ENCODE measurements at regions not wholly inside any gene's neighbourhood (a gene's known extent, or its start where the extent isn't known, plus 50 kb on each side); places are given as distances from the start of the nearest gene placed in this dataset.
"Not testable (repeated sequence)": the region's sequence is repeated elsewhere in the genome, so short reads cannot be mapped to it uniquely, and the experiment has no call there.

GRCh38 chr12:84113666-84114065 is 798.9 kb downstream of the SLC6A15 start:
- no peaks in the 10 kb centered on the region for H3K4me1 ChIP-seq (ENCODE audit: control insufficient read depth in 4 of 4, insufficient read depth in 4 of 4, low read length in 3 of 4)
- H3K36me3 ChIP-seq (ENCODE audit: control insufficient read depth in 4 of 4, insufficient read depth in 3 of 4, low read depth in 1 of 4, low read length in 3 of 4), result no peaks in the 10 kb centered on the region
- no peak for DNase-seq (ENCODE audit: low spot score)
- H3K4me3 ChIP-seq (ENCODE audit: low read depth in 1 of 3, low read length in 3 of 3), result no peak overlapping the region
- TF ChIP-seq HNF4A (conservative IDR thresholded peaks at IDR 0.05) (no peak), HNF4G (IDR thresholded peaks at IDR 0.05) (no peak), MAX (IDR thresholded peaks at IDR 0.05) (no peak), NR2F2 (IDR thresholded peaks at IDR 0.05) (no peak), YY1 (IDR thresholded peaks at IDR 0.05) (no peak), SP1 (IDR thresholded peaks at IDR 0.05) (no peak), FOXA1 (IDR thresholded peaks at IDR 0.05) (no peak), TAF1 (conservative IDR thresholded peaks at IDR 0.05) (no peak), RAD21 (IDR thresholded peaks at IDR 0.05) (no peak), EGR1 (IDR thresholded peaks at IDR 0.05; ENCODE audit: low read depth in 2 of 2) (no peak), FOXA2 (IDR thresholded peaks at IDR 0.05) (no peak), GABPA (IDR thresholded peaks at IDR 0.05 in 1 of 2, conservative IDR thresholded peaks at IDR 0.05 in 1 of 2) (no peak), RXRA (IDR thresholded peaks at IDR 0.05) (no peak), JUND (IDR thresholded peaks at IDR 0.05) (no peak), ZBTB33 (IDR thresholded peaks at IDR 0.05) (no peak)
- TF ChIP-seq, protein P1, sequence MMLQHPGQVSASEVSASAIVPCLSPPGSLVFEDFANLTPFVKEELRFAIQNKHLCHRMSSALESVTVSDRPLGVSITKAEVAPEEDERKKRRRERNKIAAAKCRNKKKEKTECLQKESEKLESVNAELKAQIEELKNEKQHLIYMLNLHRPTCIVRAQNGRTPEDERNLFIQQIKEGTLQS (IDR thresholded peaks at IDR 0.05), result no peak
- TF ChIP-seq, protein P2, sequence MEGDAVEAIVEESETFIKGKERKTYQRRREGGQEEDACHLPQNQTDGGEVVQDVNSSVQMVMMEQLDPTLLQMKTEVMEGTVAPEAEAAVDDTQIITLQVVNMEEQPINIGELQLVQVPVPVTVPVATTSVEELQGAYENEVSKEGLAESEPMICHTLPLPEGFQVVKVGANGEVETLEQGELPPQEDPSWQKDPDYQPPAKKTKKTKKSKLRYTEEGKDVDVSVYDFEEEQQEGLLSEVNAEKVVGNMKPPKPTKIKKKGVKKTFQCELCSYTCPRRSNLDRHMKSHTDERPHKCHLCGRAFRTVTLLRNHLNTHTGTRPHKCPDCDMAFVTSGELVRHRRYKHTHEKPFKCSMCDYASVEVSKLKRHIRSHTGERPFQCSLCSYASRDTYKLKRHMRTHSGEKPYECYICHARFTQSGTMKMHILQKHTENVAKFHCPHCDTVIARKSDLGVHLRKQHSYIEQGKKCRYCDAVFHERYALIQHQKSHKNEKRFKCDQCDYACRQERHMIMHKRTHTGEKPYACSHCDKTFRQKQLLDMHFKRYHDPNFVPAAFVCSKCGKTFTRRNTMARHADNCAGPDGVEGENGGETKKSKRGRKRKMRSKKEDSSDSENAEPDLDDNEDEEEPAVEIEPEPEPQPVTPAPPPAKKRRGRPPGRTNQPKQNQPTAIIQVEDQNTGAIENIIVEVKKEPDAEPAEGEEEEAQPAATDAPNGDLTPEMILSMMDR (IDR thresholded peaks at IDR 0.05; ENCODE audit: low read depth, low read length, missing input control), result no peak
- TF ChIP-seq, protein P3, sequence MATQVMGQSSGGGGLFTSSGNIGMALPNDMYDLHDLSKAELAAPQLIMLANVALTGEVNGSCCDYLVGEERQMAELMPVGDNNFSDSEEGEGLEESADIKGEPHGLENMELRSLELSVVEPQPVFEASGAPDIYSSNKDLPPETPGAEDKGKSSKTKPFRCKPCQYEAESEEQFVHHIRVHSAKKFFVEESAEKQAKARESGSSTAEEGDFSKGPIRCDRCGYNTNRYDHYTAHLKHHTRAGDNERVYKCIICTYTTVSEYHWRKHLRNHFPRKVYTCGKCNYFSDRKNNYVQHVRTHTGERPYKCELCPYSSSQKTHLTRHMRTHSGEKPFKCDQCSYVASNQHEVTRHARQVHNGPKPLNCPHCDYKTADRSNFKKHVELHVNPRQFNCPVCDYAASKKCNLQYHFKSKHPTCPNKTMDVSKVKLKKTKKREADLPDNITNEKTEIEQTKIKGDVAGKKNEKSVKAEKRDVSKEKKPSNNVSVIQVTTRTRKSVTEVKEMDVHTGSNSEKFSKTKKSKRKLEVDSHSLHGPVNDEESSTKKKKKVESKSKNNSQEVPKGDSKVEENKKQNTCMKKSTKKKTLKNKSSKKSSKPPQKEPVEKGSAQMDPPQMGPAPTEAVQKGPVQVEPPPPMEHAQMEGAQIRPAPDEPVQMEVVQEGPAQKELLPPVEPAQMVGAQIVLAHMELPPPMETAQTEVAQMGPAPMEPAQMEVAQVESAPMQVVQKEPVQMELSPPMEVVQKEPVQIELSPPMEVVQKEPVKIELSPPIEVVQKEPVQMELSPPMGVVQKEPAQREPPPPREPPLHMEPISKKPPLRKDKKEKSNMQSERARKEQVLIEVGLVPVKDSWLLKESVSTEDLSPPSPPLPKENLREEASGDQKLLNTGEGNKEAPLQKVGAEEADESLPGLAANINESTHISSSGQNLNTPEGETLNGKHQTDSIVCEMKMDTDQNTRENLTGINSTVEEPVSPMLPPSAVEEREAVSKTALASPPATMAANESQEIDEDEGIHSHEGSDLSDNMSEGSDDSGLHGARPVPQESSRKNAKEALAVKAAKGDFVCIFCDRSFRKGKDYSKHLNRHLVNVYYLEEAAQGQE (IDR thresholded peaks at IDR 0.05), result no peak
- 94% methylated on average over 1 of the region's 1 CpG for WGBS
- H3K9ac ChIP-seq (ENCODE audit: low read depth in 1 of 2, low read length in 2 of 2), result no peak overlapping the region
- no peak overlapping the region for H3K27ac ChIP-seq (ENCODE audit: low read depth in 1 of 2, low read length in 2 of 2)
- no peaks in the 10 kb centered on the region for H3K27me3 ChIP-seq (ENCODE audit: control insufficient read depth in 4 of 4, insufficient read depth in 4 of 4, low read length in 3 of 4)
- H3K9me3 ChIP-seq (ENCODE audit: control insufficient read depth in 4 of 4, low read length in 3 of 4), result no peaks in the 10 kb centered on the region

- not testable (repeated sequence) for H3K36me3 ChIP-seq (ENCODE audit: control insufficient read depth in 4 of 4, insufficient read depth in 3 of 4, low read depth in 1 of 4, low read length in 3 of 4); H3K27ac ChIP-seq (ENCODE audit: low read depth in 1 of 2, low read length in 2 of 2); H3K9ac ChIP-seq (ENCODE audit: low read depth in 1 of 2, low read length in 2 of 2); H3K9me3 ChIP-seq (ENCODE audit: control insufficient read depth in 4 of 4, low read length in 3 of 4); H3K27me3 ChIP-seq (ENCODE audit: control insufficient read depth in 4 of 4, insufficient read depth in 4 of 4, low read length in 3 of 4); H3K4me3 ChIP-seq (ENCODE audit: low read depth in 1 of 3, low read length in 3 of 3); H3K4me1 ChIP-seq (ENCODE audit: control insufficient read depth in 4 of 4, insufficient read depth in 4 of 4, low read length in 3 of 4); DNase-seq (ENCODE audit: low spot score)
- WGBS, result 85% methylated on average over 4 of the region's 4 CpGs
These were observed 808.7 kb downstream of the SLC6A15 start for GRCh38 chr12:84103886-84104285.

GRCh38 chr12:84101963-84102362 is 810.6 kb downstream of the SLC6A15 start:
- not testable (repeated sequence) for H3K4me1 ChIP-seq (ENCODE audit: control insufficient read depth in 4 of 4, insufficient read depth in 4 of 4, low read length in 3 of 4); H3K9ac ChIP-seq (ENCODE audit: low read depth in 1 of 2, low read length in 2 of 2); H3K27me3 ChIP-seq (ENCODE audit: control insufficient read depth in 4 of 4, insufficient read depth in 4 of 4, low read length in 3 of 4); DNase-seq (ENCODE audit: low spot score); H3K36me3 ChIP-seq (ENCODE audit: control insufficient read depth in 4 of 4, insufficient read depth in 3 of 4, low read depth in 1 of 4, low read length in 3 of 4); H3K27ac ChIP-seq (ENCODE audit: low read depth in 1 of 2, low read length in 2 of 2); H3K4me3 ChIP-seq (ENCODE audit: low read depth in 1 of 3, low read length in 3 of 3)
- H3K9me3 ChIP-seq (ENCODE audit: control insufficient read depth in 4 of 4, low read length in 3 of 4), result peaks cover 0 to 13% (median 6%) of the 10 kb centered on the region in 4 donors
- WGBS, result 89% methylated on average over 8 of the region's 8 CpGs

- not testable (repeated sequence) for DNase-seq (ENCODE audit: low spot score); H3K36me3 ChIP-seq (ENCODE audit: control insufficient read depth in 4 of 4, insufficient read depth in 3 of 4, low read depth in 1 of 4, low read length in 3 of 4); H3K4me3 ChIP-seq (ENCODE audit: low read depth in 1 of 3, low read length in 3 of 3); H3K27me3 ChIP-seq (ENCODE audit: control insufficient read depth in 4 of 4, insufficient read depth in 4 of 4, low read length in 3 of 4); H3K27ac ChIP-seq (ENCODE audit: low read depth in 1 of 2, low read length in 2 of 2); H3K4me1 ChIP-seq (ENCODE audit: control insufficient read depth in 4 of 4, insufficient read depth in 4 of 4, low read length in 3 of 4); H3K9ac ChIP-seq (ENCODE audit: low read depth in 1 of 2, low read length in 2 of 2)
- H3K9me3 ChIP-seq (ENCODE audit: control insufficient read depth in 4 of 4, low read length in 3 of 4), result peaks cover 0 to 13% (median 6%) of the 10 kb centered on the region in 4 donors
- WGBS, result 71% methylated on average over 1 of the region's 1 CpG
These were observed 813.0 kb downstream of the SLC6A15 start for GRCh38 chr12:84099591-84099990.
